ENCODE measurements at regions not wholly inside any gene's neighbourhood (a gene's known extent, or its start where the extent isn't known, plus 50 kb on each side); places are given as distances from the start of the nearest gene placed in this dataset.

- no peak overlapping the region for H3K56ac ChIP-seq (ENCODE audit: insufficient read length, low read depth, low read length)
- no peak overlapping the region for H3K14ac ChIP-seq (ENCODE audit: insufficient read depth, low read length)
- Mint-ChIP-seq H3K4me3 (no peak overlapping the region), H3K9me3 (no peaks in the 10 kb centered on the region), H3K27me3 (ENCODE audit: low read depth) (no peaks in the 10 kb centered on the region), H3K27ac (no peak overlapping the region), H3K4me1 (no peaks in the 10 kb centered on the region), H3K36me3 (ENCODE audit: insufficient read depth in 1 of 3, low read depth in 3 of 3) (no peaks in the 10 kb centered on the region)
- no peak overlapping the region for H3K4ac ChIP-seq (ENCODE audit: low read depth, low read length)
- H3K23me2 ChIP-seq (ENCODE audit: insufficient read length, low read depth, low read length, poor library complexity, severe bottlenecking), result no peaks in the 10 kb centered on the region
- H2BK20ac ChIP-seq (ENCODE audit: low read depth, low read length, poor library complexity, severe bottlenecking), result no peak overlapping the region
- no peaks in the 10 kb centered on the region for H3K27me3 ChIP-seq (ENCODE audit: insufficient read depth, low read length)
- no peaks in the 10 kb centered on the region for H3K79me2 ChIP-seq (ENCODE audit: insufficient read depth, low read length)
- no peak overlapping the region for H4K5ac ChIP-seq (ENCODE audit: insufficient read length, low read depth, low read length)
- H3K9ac ChIP-seq (ENCODE audit: extremely low read depth, insufficient read length, low read length), result no peak overlapping the region
- TF ChIP-seq CTCF (conservative IDR thresholded peaks at IDR 0.05), result no peak
- H3K4me2 ChIP-seq (ENCODE audit: insufficient read depth, insufficient read length, low read length), result no peak overlapping the region
- no peak overlapping the region for H4K8ac ChIP-seq (replicated peaks; ENCODE audit: insufficient read length, low read depth, low read length)
- H2AK5ac ChIP-seq (ENCODE audit: insufficient read length, low read length), result no peak overlapping the region
- H2BK12ac ChIP-seq (ENCODE audit: insufficient read length, low read depth, low read length), result no peak overlapping the region
- H3K23ac ChIP-seq (ENCODE audit: insufficient read length, low read depth, low read length), result no peak overlapping the region
- H3K4me1 ChIP-seq (ENCODE audit: insufficient read depth, low read length), result no peaks in the 10 kb centered on the region
- DNase-seq, result no peak
- H2BK120ac ChIP-seq (ENCODE audit: low read depth, low read length, poor library complexity, severe bottlenecking), result no peak overlapping the region
- no peaks in the 10 kb centered on the region for H3K9me3 ChIP-seq (ENCODE audit: control insufficient read depth, low read depth, low read length)
- H2AFZ ChIP-seq (ENCODE audit: low read length), result no peak overlapping the region
- H3K18ac ChIP-seq (ENCODE audit: insufficient read length, low read depth, low read length), result no peak overlapping the region
- no peaks in the 10 kb centered on the region for H4K20me1 ChIP-seq (ENCODE audit: control insufficient read depth, insufficient read depth, insufficient read length)
- no peak overlapping the region for H3K27ac ChIP-seq (ENCODE audit: insufficient read length, low read depth, low read length)
- no peak overlapping the region for H2BK15ac ChIP-seq (ENCODE audit: low read depth, low read length)
- no peaks in the 10 kb centered on the region for H3K79me1 ChIP-seq (ENCODE audit: insufficient read depth, low read depth, low read length, poor library complexity, severe bottlenecking)
- H4K91ac ChIP-seq (ENCODE audit: insufficient read length, low read depth, low read length), result no peak overlapping the region
- H3T11ph ChIP-seq (ENCODE audit: low read length), result no peak overlapping the region
- WGBS (ENCODE audit: extremely low coverage, insufficient read length, low lambda C conversion rate), result no CpG with 5 or more reads among the region's 4 CpGs
- no peak overlapping the region for H2BK5ac ChIP-seq (ENCODE audit: insufficient read length, low read length)
These were observed 98.5 kb upstream of the OSTN start for GRCh38 chr3:191100516-191100915.

Data from H9 (cell line).